ENCODE measurements at regions not wholly inside any gene's neighbourhood (a gene's known extent, or its start where the extent isn't known, plus 50 kb on each side); places are given as distances from the start of the nearest gene placed in this dataset.

DNA sequence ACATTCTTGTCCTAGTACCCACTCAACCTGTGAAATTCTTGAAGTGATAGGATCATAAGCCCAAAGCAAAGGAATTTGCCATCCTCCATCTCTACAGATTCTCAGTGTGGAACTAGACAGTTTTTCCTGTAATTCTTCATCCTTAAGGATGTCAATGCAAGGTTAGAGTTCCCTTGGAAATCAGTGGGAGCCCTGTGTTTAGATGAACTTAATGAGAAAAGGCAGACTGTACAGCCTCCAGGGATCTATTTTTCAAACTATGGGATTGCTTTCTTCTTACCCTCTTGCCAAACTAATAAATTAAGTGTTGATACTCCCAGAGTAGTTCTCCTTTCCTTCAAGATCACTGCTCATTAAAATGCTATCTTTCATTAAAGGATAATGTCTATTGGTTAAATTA lies 78.1 kb upstream of the OLFM3 start:
- ChIA-PET POLR2A (no interaction called here), CTCF (no interaction called here)
- intact Hi-C loops (cut with micrococcal nuclease; ENCODE audit: unreplicated experiment) = no loop called here
- Histone ChIP-seq H3K4me1 (no peaks in the 10 kb centered on the region), H3K36me3 (ENCODE audit: control insufficient read depth, insufficient read depth, low read length) (no peaks in the 10 kb centered on the region), H3K27me3 (replicated peaks; ENCODE audit: control insufficient read depth, insufficient read depth, low read length) (no peaks in the 10 kb centered on the region), H3K9me3 (no peaks in the 10 kb centered on the region), H3K4me3 (ENCODE audit: low read depth, low read length) (no peak overlapping the region)
- no peaks in the 10 kb centered on the region for H3K4me1 Mint-ChIP-seq (ENCODE audit: low read depth, unreplicated experiment)
- no peak for DNase-seq
- H3K9me3 Mint-ChIP-seq (ENCODE audit: unreplicated experiment) = no peaks in the 10 kb centered on the region
- H3K27me3 Mint-ChIP-seq (ENCODE audit: insufficient read depth, unreplicated experiment) = peaks cover 3% of the 10 kb centered on the region
- TF ChIP-seq CTCF (IDR thresholded peaks at IDR 0.05; ENCODE audit: insufficient read depth in 1 of 2, low read depth in 1 of 2, low read length in 1 of 2, severe bottlenecking in 1 of 2, unreplicated experiment in 1 of 2) = no peak
- H3K27ac Mint-ChIP-seq (ENCODE audit: unreplicated experiment) = no peak overlapping the region
- H3K4me3 Mint-ChIP-seq (ENCODE audit: unreplicated experiment) = no peak overlapping the region
- no peaks in the 10 kb centered on the region for H3K36me3 Mint-ChIP-seq (ENCODE audit: insufficient read depth, unreplicated experiment)
- no TSS peak for BruUV-seq (replicated peaks)

DNA sequence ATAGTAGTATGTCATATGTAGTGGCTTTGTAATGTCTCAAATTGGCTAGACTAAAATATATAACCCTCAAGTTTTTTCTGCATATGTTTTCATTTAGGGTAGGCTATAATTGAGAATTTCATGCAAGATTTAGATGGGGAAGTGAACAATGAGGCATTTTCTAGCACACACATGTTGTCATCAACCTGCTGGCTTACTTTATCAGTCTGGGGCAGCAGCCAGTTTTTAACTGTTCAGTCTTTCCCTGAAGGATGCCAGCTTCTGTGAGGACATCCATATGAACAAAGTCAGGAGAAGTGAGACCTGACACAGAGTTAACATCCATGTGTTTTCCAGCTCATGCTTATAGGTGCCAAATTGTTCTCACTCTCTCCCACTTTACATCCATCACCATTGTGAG lies 74.7 kb upstream of the OLFM3 start:
- no peak for TF ChIP-seq CTCF (IDR thresholded peaks at IDR 0.05; ENCODE audit: insufficient read depth in 1 of 2, low read depth in 1 of 2, low read length in 1 of 2, severe bottlenecking in 1 of 2, unreplicated experiment in 1 of 2)
- no peaks in the 10 kb centered on the region for H3K36me3 Mint-ChIP-seq (ENCODE audit: insufficient read depth, unreplicated experiment)
- peaks cover 3% of the 10 kb centered on the region for H3K27me3 Mint-ChIP-seq (ENCODE audit: insufficient read depth, unreplicated experiment)
- no peaks in the 10 kb centered on the region for H3K4me1 Mint-ChIP-seq (ENCODE audit: low read depth, unreplicated experiment)
- no peaks in the 10 kb centered on the region for H3K27me3 ChIP-seq (replicated peaks; ENCODE audit: control insufficient read depth, insufficient read depth, low read length)
- intact Hi-C loops (cut with micrococcal nuclease; ENCODE audit: unreplicated experiment) = no loop called here
- no peaks in the 10 kb centered on the region for H3K9me3 ChIP-seq
- DNase-seq = no peak
- no peak overlapping the region for H3K4me3 Mint-ChIP-seq (ENCODE audit: unreplicated experiment)
- H3K4me1 ChIP-seq = no peaks in the 10 kb centered on the region
- no peak overlapping the region for H3K27ac Mint-ChIP-seq (ENCODE audit: unreplicated experiment)
- no peaks in the 10 kb centered on the region for H3K9me3 Mint-ChIP-seq (ENCODE audit: unreplicated experiment)
- ChIA-PET CTCF (no interaction called here), POLR2A (no interaction called here)
- H3K4me3 ChIP-seq (ENCODE audit: low read depth, low read length) = no peak overlapping the region
- H3K36me3 ChIP-seq (ENCODE audit: control insufficient read depth, insufficient read depth, low read length) = no peaks in the 10 kb centered on the region
- no TSS peak for BruUV-seq (replicated peaks)

- no peak for TF ChIP-seq CTCF (IDR thresholded peaks at IDR 0.05; ENCODE audit: insufficient read depth in 1 of 2, low read depth in 1 of 2, low read length in 1 of 2, severe bottlenecking in 1 of 2, unreplicated experiment in 1 of 2)
- H3K9me3 Mint-ChIP-seq (ENCODE audit: unreplicated experiment) = no peaks in the 10 kb centered on the region
- no TSS peak for BruUV-seq (replicated peaks)
- H3K4me3 ChIP-seq (ENCODE audit: low read depth, low read length) = no peak overlapping the region
- CTCF ChIA-PET = no interaction called here
- H3K27ac Mint-ChIP-seq (ENCODE audit: unreplicated experiment) = no peak overlapping the region
- no peaks in the 10 kb centered on the region for H3K27me3 Mint-ChIP-seq (ENCODE audit: insufficient read depth, unreplicated experiment)
- intact Hi-C loops (cut with micrococcal nuclease; ENCODE audit: unreplicated experiment) = no loop called here
- H3K4me1 ChIP-seq = no peaks in the 10 kb centered on the region
- no peaks in the 10 kb centered on the region for H3K4me1 Mint-ChIP-seq (ENCODE audit: low read depth, unreplicated experiment)
- H3K9me3 ChIP-seq = no peaks in the 10 kb centered on the region
- POLR2A ChIA-PET = no interaction called here
- no peaks in the 10 kb centered on the region for H3K36me3 ChIP-seq (ENCODE audit: control insufficient read depth, insufficient read depth, low read length)
- DNase-seq = no peak
- no peaks in the 10 kb centered on the region for H3K36me3 Mint-ChIP-seq (ENCODE audit: insufficient read depth, unreplicated experiment)
- H3K27me3 ChIP-seq (replicated peaks; ENCODE audit: control insufficient read depth, insufficient read depth, low read length) = no peaks in the 10 kb centered on the region
- H3K4me3 Mint-ChIP-seq (ENCODE audit: unreplicated experiment) = no peak overlapping the region
Measured at GRCh38 chr1:102050556-102050955, 53.8 kb upstream of the OLFM3 start.

Measured in Caco-2 (cell line).